HCT116 (cell line): ENCODE measurements at regions not wholly inside any gene's neighbourhood (a gene's known extent, or its start where the extent isn't known, plus 50 kb on each side); places are given as distances from the start of the nearest gene placed in this dataset.

Experiments
- ATAC-seq: fragments of 200-7000 bp; cut with Tn5 transposase; 2 replicates; pipeline ENCODE4 v1.9.1; 2020; ENCODE audit warnings: mild to moderate bottlenecking, moderate library complexity
- BruUV-seq: library from RNA; stranded (reverse); fragments of 400-500 nt; replicated peaks from 2 replicates; lab custom pipeline; 2021; lab: Mats Ljungman, UMichigan
- CTCF ChIA-PET: fragments of 300-600 bp; sonication (Branson Sonifier 250); formaldehyde crosslinking; loops from one replicate; lab custom pipeline; 2021; ENCODE audit warnings: antibody characterized with exemption; lab: Charles Lee
- POLR2A ChIA-PET: fragments of 300-600, 350-600 bp; sonication (Branson Sonifier 250); formaldehyde crosslinking; loops from one replicate; lab custom pipeline; 2021; ENCODE audit warnings: antibody characterized with exemption; lab: Charles Lee
- RAD21 ChIA-PET, 2 experiments: fragments of 300-600 bp; sonication (Branson Sonifier 250); formaldehyde crosslinking; loops; one replicate each; lab custom pipeline; 2023; ENCODE audit warnings: low total read pairs in 2 of 2; ENCODE audit not compliant: uncharacterized antibody in 2 of 2, unreplicated experiment in 2 of 2, low non-redundant PET in 1 of 2; lab: Charles Lee
- DNase-seq: peaks from one replicate; pipeline ENCODE4 v3.0.0-alpha.2; 2010; ENCODE audit warnings: low read depth, low spot score
- H2AFZ ChIP-seq: fragments of 200-600 bp; shearing (Covaris generic), sonication (generic); 2 replicates; pipeline ENCODE4 v1.6.1; 2017; ENCODE audit warnings: low read depth, mixed run types, mixed read lengths, antibody characterized with exemption, low read length; ENCODE audit not compliant: poor library complexity, severe bottlenecking
- H3K27ac ChIP-seq: 2 replicates; pipeline ENCODE4 v1.5.1; 2012; ENCODE audit warnings: low read depth, low read length
- H3K27me3 ChIP-seq: fragments of 200-600 bp; sonication (generic); 2 replicates; pipeline ENCODE4 v1.6.1; 2016; ENCODE audit warnings: mixed run types, low read length, mixed read lengths; ENCODE audit not compliant: insufficient read depth
- H3K36me3 ChIP-seq, 2 experiments: fragments of 200-500 bp in 1 of 2; fragments of 200-600 bp in 1 of 2; sonication (Bioruptor generic) in 1 of 2; sonication (generic) in 1 of 2; 2 replicates each; pipeline versions ENCODE4 v1.5.1 to v1.6.1; 2014 to 2016; ENCODE audit warnings: low read length in 2 of 2, inconsistent platforms in 1 of 2, mixed read lengths in 1 of 2, mixed run types in 1 of 2; ENCODE audit not compliant: insufficient read depth in 2 of 2, control insufficient read depth in 1 of 2
- H3K4me1 ChIP-seq, 2 experiments: fragments of 200-600 bp in 1 of 2; sonication (generic) in 1 of 2; 2 replicates each; pipeline versions ENCODE4 v1.5.1 to v1.6.1; 2012 to 2017; ENCODE audit warnings: low read length in 2 of 2, inconsistent platforms in 1 of 2, mild to moderate bottlenecking in 1 of 2, mixed read lengths in 1 of 2, mixed run types in 1 of 2, moderate library complexity in 1 of 2; ENCODE audit not compliant: insufficient read depth in 2 of 2, control insufficient read depth in 1 of 2
- H3K4me2 ChIP-seq: fragments of 200-600 bp; sonication (generic); 2 replicates; pipeline ENCODE4 v1.6.1; 2017; ENCODE audit warnings: mixed run types, low read length, mixed read lengths
- H3K4me3 ChIP-seq, 2 experiments: fragments of 200-600 bp in 1 of 2; sonication (generic) in 1 of 2; replicated peaks in 1 of 2; 2 replicates each; pipeline ENCODE4 v1.5.1; 2011 to 2016; ENCODE audit warnings: low read length in 2 of 2, control low read depth in 1 of 2, low read depth in 1 of 2, mild to moderate bottlenecking in 1 of 2, mixed read lengths in 1 of 2, mixed run types in 1 of 2
- H3K79me2 ChIP-seq: fragments of 200-600 bp; sonication (generic); 2 replicates; pipeline ENCODE4 v1.6.1; 2017; ENCODE audit warnings: mild to moderate bottlenecking, mixed run types, low read length, moderate library complexity, mixed read lengths; ENCODE audit not compliant: insufficient read depth
- H3K9ac ChIP-seq: fragments of 200-600 bp; sonication (generic); 2 replicates; pipeline ENCODE4 v1.6.1; 2016; ENCODE audit warnings: low read length, mixed read lengths
- H3K9me2 ChIP-seq: fragments of 200-600 bp; sonication (generic), shearing (Covaris generic); 2 replicates; pipeline ENCODE4 v1.6.1; 2017; ENCODE audit warnings: mixed run types, mild to moderate bottlenecking, moderate library complexity; ENCODE audit not compliant: insufficient read depth
- H3K9me3 ChIP-seq, 2 experiments: fragments of 200-500 bp in 1 of 2; fragments of 200-600 bp in 1 of 2; sonication (Bioruptor generic) in 1 of 2; sonication (generic) in 1 of 2; 2 replicates each; pipeline ENCODE4 v1.6.1; 2014 to 2017; ENCODE audit warnings: low read length in 2 of 2, mixed read lengths in 2 of 2, inconsistent platforms in 1 of 2, low read depth in 1 of 2, mild to moderate bottlenecking in 1 of 2, mixed run types in 1 of 2, moderate library complexity in 1 of 2; ENCODE audit not compliant: control insufficient read depth in 1 of 2, insufficient read depth in 1 of 2
- H4K20me1 ChIP-seq: fragments of 200-600 bp; sonication (generic), shearing (Covaris generic); 2 replicates; pipeline ENCODE4 v1.6.1; 2017; ENCODE audit warnings: mixed run types, mild to moderate bottlenecking, moderate library complexity; ENCODE audit not compliant: insufficient read depth
- ELF1 ChIP-seq: IDR thresholded peaks from 2 replicates; pipeline ENCODE4 v1.6.1; 2012; ENCODE audit warnings: low read depth, borderline replicate concordance
- POLR2A ChIP-seq: IDR thresholded peaks from 2 replicates; pipeline ENCODE4 v1.7.0; 2011; ENCODE audit warnings: borderline replicate concordance; ENCODE audit not compliant: insufficient read depth, insufficient read length; ENCODE audit errors: extremely low read depth
- SP1 ChIP-seq: IDR thresholded peaks from 2 replicates; pipeline ENCODE4 v1.6.1; 2012; ENCODE audit warnings: low read depth
- SRF ChIP-seq: IDR thresholded peaks from 2 replicates; pipeline ENCODE4 v1.6.1; 2012; ENCODE audit warnings: low read depth
- TCF7L2 ChIP-seq: IDR thresholded peaks from 2 replicates; pipeline ENCODE4 v1.7.0; 2011; ENCODE audit warnings: borderline replicate concordance, inconsistent platforms; ENCODE audit not compliant: insufficient read depth, insufficient read length; ENCODE audit errors: extremely low read depth
- YY1 ChIP-seq: IDR thresholded peaks from 2 replicates; pipeline ENCODE4 v1.6.1; 2011; ENCODE audit warnings: low read length, low read depth, moderate library complexity, mild to moderate bottlenecking; ENCODE audit not compliant: insufficient replicate concordance; ENCODE audit errors: extremely low read depth
- intact Hi-C: fragments of 100-400 bp; cut with micrococcal nuclease; formaldehyde crosslinking; loops from 2 replicates; pipeline ENCODE4 v1.10.0; 2022
- TF ChIP-seq, protein P1 (sequence below): IDR thresholded peaks from 2 replicates; pipeline ENCODE4 v1.6.1; 2012
- TF ChIP-seq, protein P2 (sequence below): IDR thresholded peaks from 2 replicates; pipeline ENCODE4 v1.6.1; 2012
- TF ChIP-seq, protein P3 (sequence below): IDR thresholded peaks from 2 replicates; pipeline ENCODE4 v1.6.1; 2012; ENCODE audit warnings: low read depth
- TF ChIP-seq, protein P4 (sequence below): IDR thresholded peaks from 2 replicates; pipeline ENCODE4 v1.6.1; 2011; ENCODE audit warnings: mild to moderate bottlenecking, low read length, moderate library complexity; ENCODE audit not compliant: insufficient replicate concordance; ENCODE audit errors: extremely low read depth

DNA sequence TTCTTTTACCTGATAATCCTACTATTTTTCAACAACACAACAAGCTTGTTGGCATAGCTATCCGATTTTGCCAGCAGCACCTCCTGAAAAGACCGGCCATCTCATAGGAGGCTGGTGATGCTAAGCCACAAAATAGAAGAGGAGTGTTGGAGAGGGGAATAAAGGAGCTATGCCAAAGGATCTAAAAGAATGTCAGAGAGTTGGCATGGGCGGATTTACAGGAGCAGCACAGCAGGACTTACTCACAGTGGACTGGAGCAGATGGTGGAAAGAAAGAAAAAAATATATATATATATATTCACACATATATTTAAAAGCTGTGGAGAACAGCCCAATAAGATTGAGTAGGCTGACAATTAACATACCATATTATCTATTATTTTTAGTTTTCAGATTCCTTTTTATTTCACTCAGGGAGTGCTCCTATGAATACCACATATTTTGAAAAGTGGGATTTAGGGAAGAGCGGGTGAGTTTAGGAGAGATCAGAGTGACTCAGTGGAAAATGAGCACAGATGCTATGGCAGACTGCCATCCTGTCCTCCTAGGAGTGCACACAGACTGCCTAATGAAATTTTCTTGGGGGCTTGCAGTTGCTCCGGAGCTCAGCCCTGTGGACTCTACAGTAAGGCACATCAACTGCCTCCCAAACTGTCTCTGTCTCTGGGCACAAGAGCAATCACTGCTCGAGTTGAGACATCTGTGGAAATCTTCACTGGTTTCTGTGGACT lies 394.4 kb upstream of the CHRM3 start:
- H3K36me3 ChIP-seq, result no peaks in the 10 kb centered on the region
- H4K20me1 ChIP-seq, result no peaks in the 10 kb centered on the region
- H3K79me2 ChIP-seq, result no peaks in the 10 kb centered on the region
- no peak overlapping the region for H2AFZ ChIP-seq
- H3K4me3 ChIP-seq, result no peak overlapping the region
- intact Hi-C loops, result no loop called here
- H3K9me3 ChIP-seq, result peaks cover 9 to 12% of the 10 kb centered on the region in 2 experiments; a peak in 2 of 4 replicates
- no peak overlapping the region for H3K27ac ChIP-seq
- ChIA-PET RAD21 (no interaction called here), CTCF (no interaction called here), POLR2A (no interaction called here)
- H3K4me2 ChIP-seq, result no peak overlapping the region
- H3K9ac ChIP-seq, result no peak overlapping the region
- H3K27me3 ChIP-seq, result no peaks in the 10 kb centered on the region
- no TSS peak for BruUV-seq
- DNase-seq (no peak), ATAC-seq (no peak)
- no peaks in the 10 kb centered on the region for H3K4me1 ChIP-seq
- H3K9me2 ChIP-seq, result no peaks in the 10 kb centered on the region
- no peak for TF ChIP-seq SRF

DNA sequence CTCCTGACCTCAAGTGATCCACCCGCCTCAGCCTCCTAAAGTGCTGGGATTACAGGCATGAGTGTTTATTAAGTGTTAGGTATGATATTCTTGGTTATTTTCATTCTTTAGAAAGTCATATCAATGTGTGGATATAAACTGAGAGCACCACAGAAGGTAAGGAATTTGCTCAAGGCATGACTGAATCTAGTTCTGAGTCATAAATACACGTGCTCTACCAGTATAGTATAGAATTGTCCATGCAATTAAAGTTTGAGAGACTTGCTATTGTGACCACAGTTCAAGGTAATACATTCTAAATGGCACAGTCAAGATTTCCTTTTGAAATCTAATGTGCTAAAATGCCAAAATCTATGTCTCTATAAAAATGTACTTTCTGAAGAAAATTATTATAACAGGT lies 401.1 kb upstream of the CHRM3 start:
- H3K4me2 ChIP-seq, result no peak overlapping the region
- H3K9me3 ChIP-seq, result peaks cover 3 to 17% of the 10 kb centered on the region in 2 experiments; a peak in 2 of 4 replicates
- H3K9ac ChIP-seq, result no peak overlapping the region
- ChIA-PET POLR2A (no interaction called here), CTCF (no interaction called here), RAD21 (no interaction called here)
- intact Hi-C loops, result no loop called here
- no peaks in the 10 kb centered on the region for H3K79me2 ChIP-seq
- no peak overlapping the region for H2AFZ ChIP-seq
- DNase-seq, result no peak
- no peak for ATAC-seq
- H3K9me2 ChIP-seq, result no peaks in the 10 kb centered on the region
- H3K27ac ChIP-seq, result no peak overlapping the region
- no peaks in the 10 kb centered on the region for H4K20me1 ChIP-seq
- H3K27me3 ChIP-seq, result no peaks in the 10 kb centered on the region
- no peak overlapping the region for H3K4me3 ChIP-seq
- BruUV-seq, result no TSS peak
- no peaks in the 10 kb centered on the region for H3K4me1 ChIP-seq
- H3K36me3 ChIP-seq, result no peaks in the 10 kb centered on the region
- TF ChIP-seq, protein P1, sequence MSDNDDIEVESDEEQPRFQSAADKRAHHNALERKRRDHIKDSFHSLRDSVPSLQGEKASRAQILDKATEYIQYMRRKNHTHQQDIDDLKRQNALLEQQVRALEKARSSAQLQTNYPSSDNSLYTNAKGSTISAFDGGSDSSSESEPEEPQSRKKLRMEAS, result no peak
- TF ChIP-seq POLR2A (no peak), SP1 (no peak), ELF1 (no peak), YY1 (no peak), TCF7L2 (no peak)
- TF ChIP-seq, protein P2, sequence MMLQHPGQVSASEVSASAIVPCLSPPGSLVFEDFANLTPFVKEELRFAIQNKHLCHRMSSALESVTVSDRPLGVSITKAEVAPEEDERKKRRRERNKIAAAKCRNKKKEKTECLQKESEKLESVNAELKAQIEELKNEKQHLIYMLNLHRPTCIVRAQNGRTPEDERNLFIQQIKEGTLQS, result no peak
- TF ChIP-seq, protein P3, sequence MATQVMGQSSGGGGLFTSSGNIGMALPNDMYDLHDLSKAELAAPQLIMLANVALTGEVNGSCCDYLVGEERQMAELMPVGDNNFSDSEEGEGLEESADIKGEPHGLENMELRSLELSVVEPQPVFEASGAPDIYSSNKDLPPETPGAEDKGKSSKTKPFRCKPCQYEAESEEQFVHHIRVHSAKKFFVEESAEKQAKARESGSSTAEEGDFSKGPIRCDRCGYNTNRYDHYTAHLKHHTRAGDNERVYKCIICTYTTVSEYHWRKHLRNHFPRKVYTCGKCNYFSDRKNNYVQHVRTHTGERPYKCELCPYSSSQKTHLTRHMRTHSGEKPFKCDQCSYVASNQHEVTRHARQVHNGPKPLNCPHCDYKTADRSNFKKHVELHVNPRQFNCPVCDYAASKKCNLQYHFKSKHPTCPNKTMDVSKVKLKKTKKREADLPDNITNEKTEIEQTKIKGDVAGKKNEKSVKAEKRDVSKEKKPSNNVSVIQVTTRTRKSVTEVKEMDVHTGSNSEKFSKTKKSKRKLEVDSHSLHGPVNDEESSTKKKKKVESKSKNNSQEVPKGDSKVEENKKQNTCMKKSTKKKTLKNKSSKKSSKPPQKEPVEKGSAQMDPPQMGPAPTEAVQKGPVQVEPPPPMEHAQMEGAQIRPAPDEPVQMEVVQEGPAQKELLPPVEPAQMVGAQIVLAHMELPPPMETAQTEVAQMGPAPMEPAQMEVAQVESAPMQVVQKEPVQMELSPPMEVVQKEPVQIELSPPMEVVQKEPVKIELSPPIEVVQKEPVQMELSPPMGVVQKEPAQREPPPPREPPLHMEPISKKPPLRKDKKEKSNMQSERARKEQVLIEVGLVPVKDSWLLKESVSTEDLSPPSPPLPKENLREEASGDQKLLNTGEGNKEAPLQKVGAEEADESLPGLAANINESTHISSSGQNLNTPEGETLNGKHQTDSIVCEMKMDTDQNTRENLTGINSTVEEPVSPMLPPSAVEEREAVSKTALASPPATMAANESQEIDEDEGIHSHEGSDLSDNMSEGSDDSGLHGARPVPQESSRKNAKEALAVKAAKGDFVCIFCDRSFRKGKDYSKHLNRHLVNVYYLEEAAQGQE, result no peak
- TF ChIP-seq, protein P4, sequence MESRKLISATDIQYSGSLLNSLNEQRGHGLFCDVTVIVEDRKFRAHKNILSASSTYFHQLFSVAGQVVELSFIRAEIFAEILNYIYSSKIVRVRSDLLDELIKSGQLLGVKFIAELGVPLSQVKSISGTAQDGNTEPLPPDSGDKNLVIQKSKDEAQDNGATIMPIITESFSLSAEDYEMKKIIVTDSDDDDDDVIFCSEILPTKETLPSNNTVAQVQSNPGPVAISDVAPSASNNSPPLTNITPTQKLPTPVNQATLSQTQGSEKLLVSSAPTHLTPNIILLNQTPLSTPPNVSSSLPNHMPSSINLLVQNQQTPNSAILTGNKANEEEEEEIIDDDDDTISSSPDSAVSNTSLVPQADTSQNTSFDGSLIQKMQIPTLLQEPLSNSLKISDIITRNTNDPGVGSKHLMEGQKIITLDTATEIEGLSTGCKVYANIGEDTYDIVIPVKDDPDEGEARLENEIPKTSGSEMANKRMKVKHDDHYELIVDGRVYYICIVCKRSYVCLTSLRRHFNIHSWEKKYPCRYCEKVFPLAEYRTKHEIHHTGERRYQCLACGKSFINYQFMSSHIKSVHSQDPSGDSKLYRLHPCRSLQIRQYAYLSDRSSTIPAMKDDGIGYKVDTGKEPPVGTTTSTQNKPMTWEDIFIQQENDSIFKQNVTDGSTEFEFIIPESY, result no peak
